Suprapubic skin (tissue), 4 donors: ENCODE measurements at regions not wholly inside any gene's neighbourhood (a gene's known extent, or its start where the extent isn't known, plus 50 kb on each side); places are given as distances from the start of the nearest gene placed in this dataset.

Source experiments
- POLR2A ChIP-seq, 2 donors: fragments of 450-650 bp; IDR thresholded peaks; one replicate each; pipeline ENCODE4 v1.6.1; 2017; ENCODE audit warnings: antibody characterized with exemption in 2 of 2, mild to moderate bottlenecking in 2 of 2, moderate library complexity in 2 of 2
- POLR2AphosphoS5 ChIP-seq, 3 donors: sonication (generic); formaldehyde crosslinking; IDR thresholded peaks; one replicate each; pipeline ENCODE4 v1.6.1; 2017; ENCODE audit warnings: antibody characterized with exemption in 3 of 3
- TF ChIP-seq, protein P1 (sequence below), 2 donors: fragments of 200-600 bp in 1 of 2; fragments of 450-650 bp in 1 of 2; sonication (generic) in 1 of 2; IDR thresholded peaks; one replicate each; pipeline ENCODE4 v1.5.1; 2016 to 2019; ENCODE audit warnings: antibody characterized with exemption in 2 of 2, mild to moderate bottlenecking in 1 of 2, moderate library complexity in 1 of 2

GRCh38 chr2:139077099-139077737 lies 297.0 kb upstream of the NXPH2 start:
- TF ChIP-seq, protein P1, sequence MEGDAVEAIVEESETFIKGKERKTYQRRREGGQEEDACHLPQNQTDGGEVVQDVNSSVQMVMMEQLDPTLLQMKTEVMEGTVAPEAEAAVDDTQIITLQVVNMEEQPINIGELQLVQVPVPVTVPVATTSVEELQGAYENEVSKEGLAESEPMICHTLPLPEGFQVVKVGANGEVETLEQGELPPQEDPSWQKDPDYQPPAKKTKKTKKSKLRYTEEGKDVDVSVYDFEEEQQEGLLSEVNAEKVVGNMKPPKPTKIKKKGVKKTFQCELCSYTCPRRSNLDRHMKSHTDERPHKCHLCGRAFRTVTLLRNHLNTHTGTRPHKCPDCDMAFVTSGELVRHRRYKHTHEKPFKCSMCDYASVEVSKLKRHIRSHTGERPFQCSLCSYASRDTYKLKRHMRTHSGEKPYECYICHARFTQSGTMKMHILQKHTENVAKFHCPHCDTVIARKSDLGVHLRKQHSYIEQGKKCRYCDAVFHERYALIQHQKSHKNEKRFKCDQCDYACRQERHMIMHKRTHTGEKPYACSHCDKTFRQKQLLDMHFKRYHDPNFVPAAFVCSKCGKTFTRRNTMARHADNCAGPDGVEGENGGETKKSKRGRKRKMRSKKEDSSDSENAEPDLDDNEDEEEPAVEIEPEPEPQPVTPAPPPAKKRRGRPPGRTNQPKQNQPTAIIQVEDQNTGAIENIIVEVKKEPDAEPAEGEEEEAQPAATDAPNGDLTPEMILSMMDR (IDR thresholded peaks at IDR 0.05) = no peak
- TF ChIP-seq POLR2A (IDR thresholded peaks at IDR 0.05) = no peak
- TF ChIP-seq POLR2AphosphoS5 (IDR thresholded peaks at IDR 0.05) = no peak
